ENCODE measurements at regions not wholly inside any gene's neighbourhood (a gene's known extent, or its start where the extent isn't known, plus 50 kb on each side); places are given as distances from the start of the nearest gene placed in this dataset.

DNA sequence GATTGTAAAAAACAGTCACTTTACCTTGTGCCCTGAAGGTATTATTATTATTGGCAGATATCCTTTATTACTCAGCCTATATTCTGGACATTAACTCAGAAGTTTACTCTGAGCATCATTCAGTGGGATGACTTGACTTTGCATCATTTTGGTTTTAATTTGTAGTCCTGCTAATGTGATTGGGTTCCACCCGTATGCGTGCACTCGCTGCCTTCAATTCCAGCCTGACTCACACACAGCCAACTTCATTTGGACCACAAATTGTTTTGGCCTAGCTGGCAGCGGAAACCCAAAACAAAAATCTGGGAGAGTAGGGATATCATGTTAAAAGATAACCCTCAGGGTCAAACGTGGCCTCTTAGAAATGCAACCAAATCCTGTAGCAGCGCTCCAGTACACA, 704.4 kb upstream of the SLC35B3 start:
- TF ChIP-seq, protein P1, sequence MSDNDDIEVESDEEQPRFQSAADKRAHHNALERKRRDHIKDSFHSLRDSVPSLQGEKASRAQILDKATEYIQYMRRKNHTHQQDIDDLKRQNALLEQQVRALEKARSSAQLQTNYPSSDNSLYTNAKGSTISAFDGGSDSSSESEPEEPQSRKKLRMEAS (IDR thresholded peaks at IDR 0.05), result no peak
- TF ChIP-seq ATF3 (IDR thresholded peaks at IDR 0.05) (no peak), RAD21 (IDR thresholded peaks at IDR 0.05) (no peak), TAF1 (conservative IDR thresholded peaks at IDR 0.05) (no peak), ZBTB33 (IDR thresholded peaks at IDR 0.05) (no peak), JUND (IDR thresholded peaks at IDR 0.05) (no peak), REST (IDR thresholded peaks at IDR 0.05) (no peak), FOXA1 (IDR thresholded peaks at IDR 0.05) (no peak), YY1 (IDR thresholded peaks at IDR 0.05) (no peak), GABPA (IDR thresholded peaks at IDR 0.05 in 1 of 2, conservative IDR thresholded peaks at IDR 0.05 in 1 of 2) (no peak)
- TF ChIP-seq, protein P2, sequence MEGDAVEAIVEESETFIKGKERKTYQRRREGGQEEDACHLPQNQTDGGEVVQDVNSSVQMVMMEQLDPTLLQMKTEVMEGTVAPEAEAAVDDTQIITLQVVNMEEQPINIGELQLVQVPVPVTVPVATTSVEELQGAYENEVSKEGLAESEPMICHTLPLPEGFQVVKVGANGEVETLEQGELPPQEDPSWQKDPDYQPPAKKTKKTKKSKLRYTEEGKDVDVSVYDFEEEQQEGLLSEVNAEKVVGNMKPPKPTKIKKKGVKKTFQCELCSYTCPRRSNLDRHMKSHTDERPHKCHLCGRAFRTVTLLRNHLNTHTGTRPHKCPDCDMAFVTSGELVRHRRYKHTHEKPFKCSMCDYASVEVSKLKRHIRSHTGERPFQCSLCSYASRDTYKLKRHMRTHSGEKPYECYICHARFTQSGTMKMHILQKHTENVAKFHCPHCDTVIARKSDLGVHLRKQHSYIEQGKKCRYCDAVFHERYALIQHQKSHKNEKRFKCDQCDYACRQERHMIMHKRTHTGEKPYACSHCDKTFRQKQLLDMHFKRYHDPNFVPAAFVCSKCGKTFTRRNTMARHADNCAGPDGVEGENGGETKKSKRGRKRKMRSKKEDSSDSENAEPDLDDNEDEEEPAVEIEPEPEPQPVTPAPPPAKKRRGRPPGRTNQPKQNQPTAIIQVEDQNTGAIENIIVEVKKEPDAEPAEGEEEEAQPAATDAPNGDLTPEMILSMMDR (IDR thresholded peaks at IDR 0.05; ENCODE audit: low read depth, low read length, missing input control), result no peak

Data from liver (tissue), 3 donors.